H9 (cell line): ENCODE measurements at regions not wholly inside any gene's neighbourhood (a gene's known extent, or its start where the extent isn't known, plus 50 kb on each side); places are given as distances from the start of the nearest gene placed in this dataset.

ENCODE experiments used
- DNase-seq: peaks from one replicate; pipeline ENCODE4 v3.0.0-alpha.2; 2017
- H2AFZ ChIP-seq: one replicate; pipeline ENCODE4 v1.6.1; 2013; ENCODE audit warnings: mild to moderate bottlenecking, low read length, control low read depth, moderate library complexity
- H2AK5ac ChIP-seq: 2 replicates; pipeline ENCODE4 v1.6.1; 2013; ENCODE audit warnings: low read length, control low read depth, mixed read lengths; ENCODE audit not compliant: insufficient read length
- H2BK120ac ChIP-seq: one replicate; pipeline ENCODE4 v1.6.1; 2013; ENCODE audit warnings: low read depth, mild to moderate bottlenecking, low read length, control low read depth, inconsistent platforms; ENCODE audit not compliant: poor library complexity, severe bottlenecking
- H2BK12ac ChIP-seq: 2 replicates; pipeline ENCODE4 v1.6.1; 2013; ENCODE audit warnings: low read length, control low read depth, mixed read lengths, low read depth; ENCODE audit not compliant: insufficient read length
- H2BK15ac ChIP-seq: 2 replicates; pipeline ENCODE4 v1.6.1; 2013; ENCODE audit warnings: low read depth, low read length, control low read depth
- H2BK20ac ChIP-seq: one replicate; pipeline ENCODE4 v1.6.1; 2013; ENCODE audit warnings: low read depth, mild to moderate bottlenecking, low read length, control low read depth, inconsistent platforms; ENCODE audit not compliant: poor library complexity, severe bottlenecking
- H2BK5ac ChIP-seq: 2 replicates; pipeline ENCODE4 v1.6.1; 2013; ENCODE audit warnings: low read length, control low read depth, mixed read lengths; ENCODE audit not compliant: insufficient read length
- H3K14ac ChIP-seq: 2 replicates; pipeline ENCODE4 v1.6.1; 2013; ENCODE audit warnings: low read length, control low read depth; ENCODE audit not compliant: insufficient read depth
- H3K18ac ChIP-seq: 2 replicates; pipeline ENCODE4 v1.6.1; 2013; ENCODE audit warnings: low read depth, mild to moderate bottlenecking, mixed read lengths, low read length, control low read depth; ENCODE audit not compliant: insufficient read length
- H3K23ac ChIP-seq: 2 replicates; pipeline ENCODE4 v1.6.1; 2013; ENCODE audit warnings: low read length, control low read depth, mixed read lengths, low read depth; ENCODE audit not compliant: insufficient read length
- H3K23me2 ChIP-seq: 2 replicates; pipeline ENCODE4 v1.6.1; 2013; ENCODE audit warnings: low read depth, mild to moderate bottlenecking, mixed read lengths, low read length, control low read depth; ENCODE audit not compliant: insufficient read length, poor library complexity, severe bottlenecking
- H3K27ac ChIP-seq: 2 replicates; pipeline ENCODE4 v1.5.1; 2013; ENCODE audit warnings: low read length, control low read depth, mixed read lengths, low read depth; ENCODE audit not compliant: insufficient read length
- H3K27me3 ChIP-seq: 2 replicates; pipeline ENCODE4 v1.6.1; 2013; ENCODE audit warnings: low read length, control low read depth, inconsistent platforms; ENCODE audit not compliant: insufficient read depth
- H3K4ac ChIP-seq: 2 replicates; pipeline ENCODE4 v1.6.1; 2013; ENCODE audit warnings: low read depth, mild to moderate bottlenecking, control low read depth, inconsistent platforms, low read length, moderate library complexity
- H3K4me1 ChIP-seq: 2 replicates; pipeline ENCODE4 v1.6.1; 2013; ENCODE audit warnings: low read length, control low read depth, inconsistent platforms; ENCODE audit not compliant: insufficient read depth
- H3K4me2 ChIP-seq: 2 replicates; pipeline ENCODE4 v1.6.1; 2013; ENCODE audit warnings: low read length, control low read depth, mixed read lengths; ENCODE audit not compliant: insufficient read length, insufficient read depth
- H3K56ac ChIP-seq: 2 replicates; pipeline ENCODE4 v1.6.1; 2013; ENCODE audit warnings: low read depth, mild to moderate bottlenecking, mixed read lengths, low read length, control low read depth; ENCODE audit not compliant: insufficient read length
- H3K79me1 ChIP-seq: 2 replicates; pipeline ENCODE4 v1.6.1; 2013; ENCODE audit warnings: low read depth, mild to moderate bottlenecking, moderate library complexity, low read length, control low read depth, inconsistent platforms; ENCODE audit not compliant: insufficient read depth, poor library complexity, severe bottlenecking
- H3K79me2 ChIP-seq: 2 replicates; pipeline ENCODE4 v1.6.1; 2013; ENCODE audit warnings: low read length, control low read depth, inconsistent platforms; ENCODE audit not compliant: insufficient read depth
- H3K9ac ChIP-seq: 2 replicates; pipeline ENCODE4 v1.6.1; 2013; ENCODE audit warnings: low read length, control low read depth, mixed read lengths; ENCODE audit not compliant: insufficient read length; ENCODE audit errors: extremely low read depth
- H3K9me3 ChIP-seq: one replicate; pipeline ENCODE4 v1.6.1; 2013; ENCODE audit warnings: low read depth, low read length, inconsistent platforms; ENCODE audit not compliant: control insufficient read depth
- H3T11ph ChIP-seq: one replicate; pipeline ENCODE4 v1.6.1; 2013; ENCODE audit warnings: mild to moderate bottlenecking, low read length, control low read depth, inconsistent platforms
- H4K20me1 ChIP-seq: one replicate; pipeline ENCODE4 v1.6.1; 2013; ENCODE audit not compliant: control insufficient read depth, insufficient read length, insufficient read depth
- H4K5ac ChIP-seq: 2 replicates; pipeline ENCODE4 v1.6.1; 2013; ENCODE audit warnings: low read depth, mild to moderate bottlenecking, mixed read lengths, low read length, control low read depth; ENCODE audit not compliant: insufficient read length
- H4K8ac ChIP-seq: replicated peaks from 2 replicates; pipeline ENCODE4 v1.6.1; 2013; ENCODE audit warnings: low read length, control low read depth, mixed read lengths, low read depth; ENCODE audit not compliant: insufficient read length
- H4K91ac ChIP-seq: 2 replicates; pipeline ENCODE4 v1.6.1; 2013; ENCODE audit warnings: low read depth, mild to moderate bottlenecking, moderate library complexity, mixed read lengths, low read length, control low read depth; ENCODE audit not compliant: insufficient read length
- H3K27ac Mint-ChIP-seq, 3 experiments: 2 replicates in 2 of 3; 3 replicates in 1 of 3; pipeline ENCODE4 v1.8.0; 2020 to 2021; ENCODE audit warnings: mixed read lengths in 3 of 3, mild to moderate bottlenecking in 1 of 3, moderate library complexity in 1 of 3
- H3K27me3 Mint-ChIP-seq: 2 replicates; pipeline ENCODE4 v1.8.0; 2021; ENCODE audit warnings: low read depth, mild to moderate bottlenecking, moderate library complexity, mixed read lengths
- H3K36me3 Mint-ChIP-seq, 3 experiments: 2 replicates in 2 of 3; 3 replicates in 1 of 3; pipeline ENCODE4 v1.8.0; 2020 to 2021; ENCODE audit warnings: low read depth in 3 of 3, mixed read lengths in 3 of 3; ENCODE audit not compliant: insufficient read depth in 1 of 3
- H3K4me1 Mint-ChIP-seq, 2 experiments: 2 replicates each; pipeline ENCODE4 v1.8.0; 2020; ENCODE audit warnings: mixed read lengths in 2 of 2
- H3K4me3 Mint-ChIP-seq, 2 experiments: 2 replicates in 1 of 2; 3 replicates in 1 of 2; pipeline ENCODE4 v1.8.0; 2020 to 2021; ENCODE audit warnings: mild to moderate bottlenecking in 2 of 2, mixed read lengths in 2 of 2, moderate library complexity in 1 of 2
- H3K9me3 Mint-ChIP-seq, 2 experiments: 2 replicates in 1 of 2; 3 replicates in 1 of 2; pipeline ENCODE4 v1.8.0; 2020; ENCODE audit warnings: mild to moderate bottlenecking in 2 of 2, mixed read lengths in 2 of 2, moderate library complexity in 1 of 2
- CTCF ChIP-seq: fragments of 200-600 bp; sonication (generic); conservative IDR thresholded peaks from 3 replicates; pipeline ENCODE4 v1.8.0; 2021; ENCODE audit warnings: antibody characterized with exemption, mild to moderate bottlenecking

GRCh38 chr4:124253080-124253479 lies 459.5 kb downstream of the ANKRD50 start:
- no peak overlapping the region for H3K18ac ChIP-seq
- Mint-ChIP-seq H3K36me3 (no peaks in the 10 kb centered on the region), H3K4me3 (no peak overlapping the region), H3K27ac (no peak overlapping the region), H3K4me1 (no peaks in the 10 kb centered on the region), H3K27me3 (no peaks in the 10 kb centered on the region), H3K9me3 (no peaks in the 10 kb centered on the region)
- no peak overlapping the region for H2BK120ac ChIP-seq
- no peak overlapping the region for H3K4ac ChIP-seq
- no peak overlapping the region for H4K8ac ChIP-seq
- H2AK5ac ChIP-seq: no peak overlapping the region
- H3K4me2 ChIP-seq: no peak overlapping the region
- H3K9ac ChIP-seq: no peak overlapping the region
- no peak for TF ChIP-seq CTCF
- H4K5ac ChIP-seq: no peak overlapping the region
- no peak overlapping the region for H2AFZ ChIP-seq
- no peak overlapping the region for H2BK15ac ChIP-seq
- H3T11ph ChIP-seq: no peak overlapping the region
- no peaks in the 10 kb centered on the region for H3K23me2 ChIP-seq
- H3K79me2 ChIP-seq: no peaks in the 10 kb centered on the region
- H3K14ac ChIP-seq: no peak overlapping the region
- DNase-seq: no peak
- no peaks in the 10 kb centered on the region for H3K4me1 ChIP-seq
- no peaks in the 10 kb centered on the region for H3K79me1 ChIP-seq
- no peak overlapping the region for H2BK5ac ChIP-seq
- no peak overlapping the region for H4K91ac ChIP-seq
- no peak overlapping the region for H2BK12ac ChIP-seq
- H3K27ac ChIP-seq: no peak overlapping the region
- H2BK20ac ChIP-seq: no peak overlapping the region
- no peaks in the 10 kb centered on the region for H4K20me1 ChIP-seq
- H3K9me3 ChIP-seq: no peaks in the 10 kb centered on the region
- H3K56ac ChIP-seq: no peak overlapping the region
- no peak overlapping the region for H3K23ac ChIP-seq
- no peaks in the 10 kb centered on the region for H3K27me3 ChIP-seq
